K562 (cell line): ENCODE measurements at regions not wholly inside any gene's neighbourhood (a gene's known extent, or its start where the extent isn't known, plus 50 kb on each side); places are given as distances from the start of the nearest gene placed in this dataset.

Experiments used
- ATAC-seq: fragments of 200-7000 bp; cut with Tn5 transposase; 3 replicates; pipeline ENCODE4 v1.9.1; 2020; ENCODE audit warnings: moderate library complexity
- BruUV-seq: library from RNA; stranded (reverse); fragments of 400-500 nt; replicated peaks from 2 replicates; lab custom pipeline; 2021; lab: Mats Ljungman, UMichigan
- CTCF ChIA-PET: fragments of 300-600 bp; formaldehyde crosslinking; extraction: SDS; loops from one replicate; lab custom pipeline; 2021; ENCODE audit warnings: low intra/inter-chr PET ratio; lab: Yijun Ruan, JAX
- POLR2A ChIA-PET: fragments of 300-600, 350-650 bp; sonication (Branson Sonifier 250); formaldehyde crosslinking; extraction: SDS; loops from one replicate; lab custom pipeline; 2021; ENCODE audit warnings: antibody characterized with exemption, inconsistent platforms; lab: Yijun Ruan, JAX
- DNase-seq, 4 experiments: peaks; one replicate each; pipeline versions ENCODE4 v3.0.0 to v3.0.0-alpha.2; 2011 to 2018; ENCODE audit warnings: low spot score in 3 of 4, mixed read lengths in 3 of 4; ENCODE audit errors: extremely low read depth in 1 of 4
- FAIRE-seq: peaks from 2 replicates; lab custom pipeline; 2011; peaks lifted over from hg19 to GRCh38; lab: Jason Lieb, UNC
- H2AFZ ChIP-seq: 2 replicates; pipeline ENCODE4 v1.6.0; 2011; ENCODE audit warnings: low read depth, low read length, control low read depth, inconsistent platforms
- H3K27ac ChIP-seq: fragments of 200-600 bp; 3 replicates; pipeline ENCODE4 v1.8.0; 2011; ENCODE audit warnings: low read depth, mild to moderate bottlenecking, control low read depth, inconsistent platforms, low read length, moderate library complexity, mixed read lengths; ENCODE audit errors: extremely low read depth
- H3K27me3 ChIP-seq, 2 experiments: fragments of 300-600 bp in 1 of 2; 2 replicates in 1 of 2; 3 replicates in 1 of 2; pipeline versions ENCODE4 v1.6.0 to v1.8.0; 2011; ENCODE audit warnings: inconsistent platforms in 2 of 2, low read length in 2 of 2, mild to moderate bottlenecking in 1 of 2, mixed read lengths in 1 of 2, moderate library complexity in 1 of 2; ENCODE audit not compliant: control insufficient read depth in 2 of 2, insufficient read depth in 2 of 2
- H3K36me3 ChIP-seq: fragments of 300-600 bp; 3 replicates; pipeline ENCODE4 v1.8.0; 2011; ENCODE audit warnings: mild to moderate bottlenecking, low read length, inconsistent platforms; ENCODE audit not compliant: control insufficient read depth, insufficient read depth
- H3K4me1 ChIP-seq, 2 experiments: fragments of 200-600 bp in 1 of 2; replicated peaks in 1 of 2; 2 replicates in 1 of 2; 3 replicates in 1 of 2; pipeline versions ENCODE4 v1.5.1 to v1.8.0; 2011; ENCODE audit warnings: inconsistent platforms in 2 of 2, low read length in 2 of 2, mild to moderate bottlenecking in 1 of 2, mixed read lengths in 1 of 2, moderate library complexity in 1 of 2; ENCODE audit not compliant: control insufficient read depth in 2 of 2, insufficient read depth in 2 of 2
- H3K4me2 ChIP-seq: 2 replicates; pipeline ENCODE4 v1.6.1; 2011; ENCODE audit warnings: low read length, control low read depth, inconsistent platforms, mixed read lengths; ENCODE audit not compliant: insufficient read depth
- H3K4me3 ChIP-seq: fragments of 200-600 bp; sonication (generic), shearing (Covaris generic); 2 replicates; pipeline ENCODE4 v1.5.1; 2016; ENCODE audit warnings: control low read depth, inconsistent platforms
- H3K79me2 ChIP-seq: fragments of 200-600 bp; 3 replicates; pipeline ENCODE4 v1.8.0; 2011; ENCODE audit warnings: low read length, inconsistent platforms; ENCODE audit not compliant: control insufficient read depth, insufficient read depth
- H3K9ac ChIP-seq, 2 experiments: 2 replicates each; pipeline versions ENCODE4 v1.6.0 to v1.6.1; 2011; ENCODE audit warnings: low read depth in 2 of 2, low read length in 2 of 2, control low read depth in 1 of 2, inconsistent platforms in 1 of 2, mild to moderate bottlenecking in 1 of 2, mixed read lengths in 1 of 2; ENCODE audit not compliant: insufficient read depth in 1 of 2
- H3K9me1 ChIP-seq: one replicate; pipeline ENCODE4 v1.6.0; 2011; ENCODE audit warnings: inconsistent platforms, mild to moderate bottlenecking, low read length, moderate library complexity; ENCODE audit not compliant: control insufficient read depth, insufficient read depth
- H3K9me3 ChIP-seq: replicated peaks from 2 replicates; pipeline ENCODE4 v1.5.1; 2011; ENCODE audit warnings: low read depth, low read length, inconsistent platforms; ENCODE audit not compliant: control insufficient read depth, insufficient read depth
- H4K20me1 ChIP-seq: replicated peaks from 2 replicates; pipeline ENCODE4 v1.6.1; 2011; ENCODE audit warnings: low read length, inconsistent platforms, mixed read lengths; ENCODE audit not compliant: control insufficient read depth, insufficient read depth
- BMI1 ChIP-seq: fragments of 150-350 bp; IDR thresholded peaks from 2 replicates; pipeline ENCODE4 v1.6.1; 2014; ENCODE audit warnings: low read length
- GMEB1 ChIP-seq: fragments of 250-450 bp; sonication (Bioruptor Pico); IDR thresholded peaks from 2 replicates; pipeline ENCODE4 v1.4.0; 2020; ENCODE audit warnings: mild to moderate bottlenecking
- MAFK ChIP-seq: IDR thresholded peaks from 2 replicates; pipeline ENCODE4 v1.6.1; 2011; ENCODE audit warnings: low read length, improper control_type of control experiment
- NR3C1 ChIP-seq: sonication (generic); formaldehyde crosslinking; IDR thresholded peaks from 2 replicates; pipeline ENCODE4 v1.8.1; 2022; ENCODE audit warnings: missing genetic modification reagents
- RBM22 ChIP-seq: fragments of 200-400 bp; formaldehyde crosslinking; IDR thresholded peaks from 2 replicates; pipeline ENCODE4 v1.6.1; 2018; ENCODE audit warnings: low read length, low read depth; ENCODE audit not compliant: poor library complexity, severe bottlenecking
- SMAD3 ChIP-seq: fragments of 450-650 bp; formaldehyde crosslinking; conservative IDR thresholded peaks from 2 replicates; pipeline ENCODE4 v1.4.0; 2020; ENCODE audit warnings: mild to moderate bottlenecking
- USF1 ChIP-seq: sonication (generic); formaldehyde crosslinking; IDR thresholded peaks from 2 replicates; pipeline ENCODE4 v1.9.0; 2022; ENCODE audit warnings: mild to moderate bottlenecking, missing genetic modification reagents
- WGBS: fragments of 100-300 bp; shearing (Covaris generic); methylation state at CpG from one replicate; pipeline ENCODE4 v1.1.6; 2016; ENCODE audit warnings: low coverage, mixed read lengths; ENCODE audit not compliant: insufficient coverage; ENCODE audit errors: missing lambda C conversion rate; 5-methylcytosine and 5-hydroxymethylcytosine counted together
- in situ Hi-C: fragments of 300-500 bp; cut with MboI; formaldehyde crosslinking; loops from 4 replicates; pipeline ENCODE4 v1.15.0; 2018; ENCODE audit warnings: inconsistent platforms, mixed read lengths
- intact Hi-C: fragments of 100-400 bp; cut with micrococcal nuclease; formaldehyde crosslinking; loops from 2 replicates; pipeline ENCODE4 v1.14.2; 2022
- TF ChIP-seq, protein P1 (sequence below): fragments of 250-450 bp; sonication (Bioruptor Pico); IDR thresholded peaks from 2 replicates; pipeline ENCODE4 v1.5.0; 2021
- TF ChIP-seq, protein P2 (sequence below): fragments of 250-450 bp; sonication (Bioruptor Pico); IDR thresholded peaks from 2 replicates; pipeline ENCODE4 v1.4.0; 2020

- no peak overlapping the region for H3K4me3 ChIP-seq
- 67% methylated on average over 4 of the region's 5 CpGs for WGBS
- CTCF ChIA-PET = no interaction called here
- no peak overlapping the region for H2AFZ ChIP-seq
- H3K36me3 ChIP-seq = no peaks in the 10 kb centered on the region
- H3K4me2 ChIP-seq = no peak overlapping the region
- ATAC-seq (no peak), FAIRE-seq (no peak)
- H3K79me2 ChIP-seq = no peaks in the 10 kb centered on the region
- H3K9me1 ChIP-seq = peaks cover 2% of the 10 kb centered on the region
- no peaks in the 10 kb centered on the region for H3K27me3 ChIP-seq
- H3K9me3 ChIP-seq = no peaks in the 10 kb centered on the region; the same call in 1 of the 2 replicates
- in situ Hi-C loops = no loop called here
- TF ChIP-seq USF1 (CRISPR knock-in tag) (peak; percentile 33; the same call in 1 of the 2 replicates), BMI1 (no peak)
- TF ChIP-seq, all 486 proteins: peak for 1
- POLR2A ChIA-PET = interaction anchor here (0.6 kb wide), 1 partner anchor 18 kb away, joined by 3 read pairs; no protein-coding TSS in a partner anchor
- Histone ChIP-seq H3K27ac (no peak overlapping the region), H4K20me1 (no peaks in the 10 kb centered on the region), H3K9ac (no peak overlapping the region), H3K4me1 (no peaks in the 10 kb centered on the region)
- BruUV-seq = no TSS peak
- no peak for DNase-seq
- intact Hi-C loops = no loop called here
Measured at GRCh38 chr22:25482091-25482760, 82.2 kb upstream of the GRK3 start.

- POLR2A ChIA-PET = interaction anchor here (0.6 kb wide), 1 partner anchor 17 kb away, joined by 3 read pairs; no protein-coding TSS in a partner anchor
Measured at GRCh38 chr22:25482868-25483639, 81.4 kb upstream of the GRK3 start.

More at GRCh38 chr22:25482868-25483639, 81.4 kb upstream of the GRK3 start:
- Histone ChIP-seq H2AFZ (no peak overlapping the region), H4K20me1 (no peaks in the 10 kb centered on the region), H3K4me2 (no peak overlapping the region), H3K79me2 (no peaks in the 10 kb centered on the region), H3K36me3 (no peaks in the 10 kb centered on the region), H3K27ac (no peak overlapping the region), H3K9ac (no peak overlapping the region), H3K27me3 (no peaks in the 10 kb centered on the region), H3K4me3 (no peak overlapping the region), H3K9me1 (peaks cover 2% of the 10 kb centered on the region), H3K9me3 (no peaks in the 10 kb centered on the region), H3K4me1 (no peaks in the 10 kb centered on the region)
- ATAC-seq (no peak), DNase-seq (no peak), FAIRE-seq (no peak)
- intact Hi-C loops = no loop called here
- TF ChIP-seq, protein P1, sequence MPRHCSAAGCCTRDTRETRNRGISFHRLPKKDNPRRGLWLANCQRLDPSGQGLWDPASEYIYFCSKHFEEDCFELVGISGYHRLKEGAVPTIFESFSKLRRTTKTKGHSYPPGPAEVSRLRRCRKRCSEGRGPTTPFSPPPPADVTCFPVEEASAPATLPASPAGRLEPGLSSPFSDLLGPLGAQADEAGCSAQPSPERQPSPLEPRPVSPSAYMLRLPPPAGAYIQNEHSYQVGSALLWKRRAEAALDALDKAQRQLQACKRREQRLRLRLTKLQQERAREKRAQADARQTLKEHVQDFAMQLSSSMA (CRISPR knock-in tag) = no peak
- TF ChIP-seq SMAD3 = no peak
- TF ChIP-seq GMEB1 = no peak
- no peak for TF ChIP-seq RBM22
- no peak for TF ChIP-seq NR3C1 (CRISPR knock-in tag)
- no peak for TF ChIP-seq MAFK
- TF ChIP-seq, protein P2, sequence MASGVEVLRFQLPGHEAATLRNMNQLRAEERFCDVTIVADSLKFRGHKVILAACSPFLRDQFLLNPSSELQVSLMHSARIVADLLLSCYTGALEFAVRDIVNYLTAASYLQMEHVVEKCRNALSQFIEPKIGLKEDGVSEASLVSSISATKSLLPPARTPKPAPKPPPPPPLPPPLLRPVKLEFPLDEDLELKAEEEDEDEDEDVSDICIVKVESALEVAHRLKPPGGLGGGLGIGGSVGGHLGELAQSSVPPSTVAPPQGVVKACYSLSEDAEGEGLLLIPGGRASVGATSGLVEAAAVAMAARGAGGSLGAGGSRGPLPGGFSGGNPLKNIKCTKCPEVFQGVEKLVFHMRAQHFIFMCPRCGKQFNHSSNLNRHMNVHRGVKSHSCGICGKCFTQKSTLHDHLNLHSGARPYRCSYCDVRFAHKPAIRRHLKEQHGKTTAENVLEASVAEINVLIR = no peak
- in situ Hi-C loops = no loop called here
- CTCF ChIA-PET = no interaction called here
- 69% methylated on average over 3 of the region's 3 CpGs for WGBS
- BruUV-seq = no TSS peak
